ENCODE measurements at regions not wholly inside any gene's neighbourhood (a gene's known extent, or its start where the extent isn't known, plus 50 kb on each side); places are given as distances from the start of the nearest gene placed in this dataset.

GRCh38 chr13:78897200-78897599 lies 238.2 kb upstream of the OBI1 start (continued):
- TF ChIP-seq ZNF532 (CRISPR knock-in tag; IDR thresholded peaks at IDR 0.05; ENCODE audit: borderline replicate concordance): no peak
- TF ChIP-seq ZNF396 (CRISPR knock-in tag; IDR thresholded peaks at IDR 0.05; ENCODE audit: borderline replicate concordance): no peak
- TF ChIP-seq ZBTB43 (CRISPR knock-in tag; IDR thresholded peaks at IDR 0.05): no peak
- no peak for TF ChIP-seq SOX15 (CRISPR knock-in tag; IDR thresholded peaks at IDR 0.05)
- no peak for TF ChIP-seq SMAD3 (CRISPR knock-in tag; IDR thresholded peaks at IDR 0.05; ENCODE audit: borderline replicate concordance)
- no peak for TF ChIP-seq ZNF263 (CRISPR knock-in tag; IDR thresholded peaks at IDR 0.05; ENCODE audit: low read depth)

GRCh38 chr13:78884571-78884970 lies 225.6 kb upstream of the OBI1 start:
- TF ChIP-seq JUN (CRISPR knock-in tag; IDR thresholded peaks at IDR 0.05): no peak
- no peak for TF ChIP-seq MXD4 (CRISPR knock-in tag; IDR thresholded peaks at IDR 0.05; ENCODE audit: borderline replicate concordance)
- TF ChIP-seq GABPB1 (CRISPR knock-in tag; IDR thresholded peaks at IDR 0.05): no peak
- TF ChIP-seq, protein P1, sequence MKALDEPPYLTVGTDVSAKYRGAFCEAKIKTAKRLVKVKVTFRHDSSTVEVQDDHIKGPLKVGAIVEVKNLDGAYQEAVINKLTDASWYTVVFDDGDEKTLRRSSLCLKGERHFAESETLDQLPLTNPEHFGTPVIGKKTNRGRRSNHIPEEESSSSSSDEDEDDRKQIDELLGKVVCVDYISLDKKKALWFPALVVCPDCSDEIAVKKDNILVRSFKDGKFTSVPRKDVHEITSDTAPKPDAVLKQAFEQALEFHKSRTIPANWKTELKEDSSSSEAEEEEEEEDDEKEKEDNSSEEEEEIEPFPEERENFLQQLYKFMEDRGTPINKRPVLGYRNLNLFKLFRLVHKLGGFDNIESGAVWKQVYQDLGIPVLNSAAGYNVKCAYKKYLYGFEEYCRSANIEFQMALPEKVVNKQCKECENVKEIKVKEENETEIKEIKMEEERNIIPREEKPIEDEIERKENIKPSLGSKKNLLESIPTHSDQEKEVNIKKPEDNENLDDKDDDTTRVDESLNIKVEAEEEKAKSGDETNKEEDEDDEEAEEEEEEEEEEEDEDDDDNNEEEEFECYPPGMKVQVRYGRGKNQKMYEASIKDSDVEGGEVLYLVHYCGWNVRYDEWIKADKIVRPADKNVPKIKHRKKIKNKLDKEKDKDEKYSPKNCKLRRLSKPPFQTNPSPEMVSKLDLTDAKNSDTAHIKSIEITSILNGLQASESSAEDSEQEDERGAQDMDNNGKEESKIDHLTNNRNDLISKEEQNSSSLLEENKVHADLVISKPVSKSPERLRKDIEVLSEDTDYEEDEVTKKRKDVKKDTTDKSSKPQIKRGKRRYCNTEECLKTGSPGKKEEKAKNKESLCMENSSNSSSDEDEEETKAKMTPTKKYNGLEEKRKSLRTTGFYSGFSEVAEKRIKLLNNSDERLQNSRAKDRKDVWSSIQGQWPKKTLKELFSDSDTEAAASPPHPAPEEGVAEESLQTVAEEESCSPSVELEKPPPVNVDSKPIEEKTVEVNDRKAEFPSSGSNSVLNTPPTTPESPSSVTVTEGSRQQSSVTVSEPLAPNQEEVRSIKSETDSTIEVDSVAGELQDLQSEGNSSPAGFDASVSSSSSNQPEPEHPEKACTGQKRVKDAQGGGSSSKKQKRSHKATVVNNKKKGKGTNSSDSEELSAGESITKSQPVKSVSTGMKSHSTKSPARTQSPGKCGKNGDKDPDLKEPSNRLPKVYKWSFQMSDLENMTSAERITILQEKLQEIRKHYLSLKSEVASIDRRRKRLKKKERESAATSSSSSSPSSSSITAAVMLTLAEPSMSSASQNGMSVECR (CRISPR knock-in tag; IDR thresholded peaks at IDR 0.05; ENCODE audit: borderline replicate concordance): no peak
- TF ChIP-seq ZBTB43 (CRISPR knock-in tag; IDR thresholded peaks at IDR 0.05): no peak
- TF ChIP-seq TP53 (CRISPR knock-in tag; IDR thresholded peaks at IDR 0.05): no peak
- no peak for TF ChIP-seq EMX1 (CRISPR knock-in tag; IDR thresholded peaks at IDR 0.05)
- no peak for TF ChIP-seq USF1 (CRISPR knock-in tag; IDR thresholded peaks at IDR 0.05)
- TF ChIP-seq TCF7 (CRISPR knock-in tag; IDR thresholded peaks at IDR 0.05; ENCODE audit: low read depth): no peak
- TF ChIP-seq ZSCAN18 (CRISPR knock-in tag; IDR thresholded peaks at IDR 0.05): no peak
- no peak for TF ChIP-seq NR3C1 (CRISPR knock-in tag; conservative IDR thresholded peaks at IDR 0.05; ENCODE audit: low read depth)
- TF ChIP-seq, protein P2, sequence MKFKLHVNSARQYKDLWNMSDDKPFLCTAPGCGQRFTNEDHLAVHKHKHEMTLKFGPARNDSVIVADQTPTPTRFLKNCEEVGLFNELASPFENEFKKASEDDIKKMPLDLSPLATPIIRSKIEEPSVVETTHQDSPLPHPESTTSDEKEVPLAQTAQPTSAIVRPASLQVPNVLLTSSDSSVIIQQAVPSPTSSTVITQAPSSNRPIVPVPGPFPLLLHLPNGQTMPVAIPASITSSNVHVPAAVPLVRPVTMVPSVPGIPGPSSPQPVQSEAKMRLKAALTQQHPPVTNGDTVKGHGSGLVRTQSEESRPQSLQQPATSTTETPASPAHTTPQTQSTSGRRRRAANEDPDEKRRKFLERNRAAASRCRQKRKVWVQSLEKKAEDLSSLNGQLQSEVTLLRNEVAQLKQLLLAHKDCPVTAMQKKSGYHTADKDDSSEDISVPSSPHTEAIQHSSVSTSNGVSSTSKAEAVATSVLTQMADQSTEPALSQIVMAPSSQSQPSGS (CRISPR knock-in tag; IDR thresholded peaks at IDR 0.05; ENCODE audit: borderline replicate concordance, low read depth): no peak
- no peak for TF ChIP-seq NR1H2 (CRISPR knock-in tag; IDR thresholded peaks at IDR 0.05)
- no peak for TF ChIP-seq ZMAT4 (CRISPR knock-in tag; IDR thresholded peaks at IDR 0.05)
- no peak for TF ChIP-seq IRF2 (CRISPR knock-in tag; IDR thresholded peaks at IDR 0.05; ENCODE audit: borderline replicate concordance, low read depth)
- no peak for TF ChIP-seq NFATC4 (CRISPR knock-in tag; IDR thresholded peaks at IDR 0.05)
- Mint-ChIP-seq H3K4me3 (no peak overlapping the region), H3K27me3 (ENCODE audit: low read depth) (no peaks in the 10 kb centered on the region), H3K9me3 (no peaks in the 10 kb centered on the region), H3K27ac (no peak overlapping the region), H3K4me1 (peaks cover 13% of the 10 kb centered on the region), H3K36me3 (no peaks in the 10 kb centered on the region)
- DNase-seq (ENCODE audit: low spot score) (no peak), ATAC-seq (no peak)
- ChIA-PET CTCF (no interaction called here), POLR2A (interaction anchor here (0.6 kb wide), 1 partner anchor 217 kb away, joined by 7 read pairs; no protein-coding TSS in a partner anchor)
